IMR-90 (cell line): ENCODE measurements at regions not wholly inside any gene's neighbourhood (a gene's known extent, or its start where the extent isn't known, plus 50 kb on each side); places are given as distances from the start of the nearest gene placed in this dataset.

Experiments used
- ATAC-seq: fragments of 200-7000 bp; cut with Tn5 transposase; 2 replicates; pipeline ENCODE4 v1.9.1; 2020; ENCODE audit warnings: low read depth, mild to moderate bottlenecking, moderate library complexity
- BruUV-seq: library from RNA; stranded (reverse); fragments of 400-500 nt; replicated peaks from 2 replicates; lab custom pipeline; 2021; lab: Mats Ljungman, UMichigan
- CTCF ChIA-PET: fragments of 300-600 bp; formaldehyde crosslinking; extraction: SDS; loops from one replicate; lab custom pipeline; 2021; ENCODE audit warnings: antibody characterized with exemption; lab: Yijun Ruan, JAX
- POLR2A ChIA-PET: fragments of 300-600 bp; sonication (Branson Sonifier 250); formaldehyde crosslinking; loops from one replicate; lab custom pipeline; 2022; ENCODE audit warnings: antibody characterized with exemption; ENCODE audit not compliant: unreplicated experiment; lab: Charles Lee
- DNase-seq: peaks from one replicate; pipeline ENCODE4 v3.0.0; 2013
- H2AFZ ChIP-seq: replicated peaks from 2 replicates; pipeline ENCODE3; 2013; ENCODE audit warnings: low read length, mild to moderate bottlenecking; ENCODE audit not compliant: poor library complexity
- H2AK5ac ChIP-seq: 2 replicates; pipeline ENCODE4 v1.6.1; 2013; ENCODE audit warnings: low read depth, low read length, inconsistent platforms
- H2AK9ac ChIP-seq: replicated peaks from 2 replicates; pipeline ENCODE3; 2013; ENCODE audit warnings: mild to moderate bottlenecking, low read depth, low read length, moderate library complexity; ENCODE audit not compliant: poor library complexity
- H2BK120ac ChIP-seq: 2 replicates; pipeline ENCODE4 v1.6.1; 2013; ENCODE audit warnings: low read depth, low read length, inconsistent platforms
- H2BK15ac ChIP-seq: 3 replicates; pipeline ENCODE4 v1.6.1; 2013; ENCODE audit warnings: low read depth, low read length, inconsistent platforms
- H2BK20ac ChIP-seq: 2 replicates; pipeline ENCODE4 v1.6.1; 2013; ENCODE audit warnings: low read depth, mild to moderate bottlenecking, inconsistent platforms, low read length, moderate library complexity
- H2BK5ac ChIP-seq: 2 replicates; pipeline ENCODE4 v1.6.1; 2013; ENCODE audit warnings: mild to moderate bottlenecking, low read depth, low read length, inconsistent platforms; ENCODE audit not compliant: poor library complexity, severe bottlenecking
- H3K14ac ChIP-seq: replicated peaks from 2 replicates; pipeline ENCODE4 v1.6.1; 2013; ENCODE audit warnings: low read depth, low read length, inconsistent platforms
- H3K18ac ChIP-seq: 2 replicates; pipeline ENCODE4 v1.6.1; 2013; ENCODE audit warnings: low read depth, low read length, control low read depth
- H3K23ac ChIP-seq: 2 replicates; pipeline ENCODE4 v1.6.1; 2013; ENCODE audit warnings: low read depth, low read length, inconsistent platforms
- H3K27ac ChIP-seq: 2 replicates; pipeline ENCODE4 v1.5.1; 2013; ENCODE audit warnings: mild to moderate bottlenecking, control low read depth, low read length; ENCODE audit not compliant: insufficient read depth
- H3K27me3 ChIP-seq: 2 replicates; pipeline ENCODE4 v1.6.1; 2013; ENCODE audit warnings: low read length; ENCODE audit not compliant: control insufficient read depth, insufficient read depth
- H3K36me3 ChIP-seq: 2 replicates; pipeline ENCODE4 v1.6.1; 2013; ENCODE audit warnings: low read length, mixed read lengths; ENCODE audit not compliant: control insufficient read depth, insufficient read depth
- H3K4ac ChIP-seq: 2 replicates; pipeline ENCODE4 v1.6.1; 2013; ENCODE audit warnings: low read depth, low read length, inconsistent platforms
- H3K4me1 ChIP-seq: 2 replicates; pipeline ENCODE4 v1.6.1; 2013; ENCODE audit warnings: low read length, mixed read lengths; ENCODE audit not compliant: control insufficient read depth, insufficient read depth
- H3K4me2 ChIP-seq: 2 replicates; pipeline ENCODE4 v1.6.1; 2013; ENCODE audit warnings: low read depth, mild to moderate bottlenecking, control low read depth, low read length, moderate library complexity
- H3K4me3 ChIP-seq: 2 replicates; pipeline ENCODE4 v1.5.1; 2013; ENCODE audit warnings: low read depth, mild to moderate bottlenecking, control low read depth, low read length, moderate library complexity; ENCODE audit not compliant: insufficient read depth
- H3K56ac ChIP-seq: 2 replicates; pipeline ENCODE4 v1.6.1; 2013; ENCODE audit warnings: low read length, inconsistent platforms; ENCODE audit not compliant: insufficient read depth; ENCODE audit errors: extremely low read depth
- H3K79me1 ChIP-seq, 2 experiments: 2 replicates each; pipeline ENCODE4 v1.6.1; 2013; ENCODE audit warnings: low read length in 2 of 2, inconsistent platforms in 1 of 2, low read depth in 1 of 2
- H3K9ac ChIP-seq: 2 replicates; pipeline ENCODE4 v1.6.1; 2013; ENCODE audit warnings: low read depth, low read length, control low read depth
- H3K9me1 ChIP-seq: 2 replicates; pipeline ENCODE4 v1.6.1; 2013; ENCODE audit warnings: low read length, inconsistent platforms; ENCODE audit not compliant: insufficient read depth
- H3K9me3 ChIP-seq: 2 replicates; pipeline ENCODE4 v1.6.1; 2013; ENCODE audit warnings: low read length; ENCODE audit not compliant: control insufficient read depth, insufficient read depth
- H4K20me1 ChIP-seq: 2 replicates; pipeline ENCODE4 v1.6.1; 2013; ENCODE audit warnings: low read length, inconsistent platforms; ENCODE audit not compliant: insufficient read depth
- H4K5ac ChIP-seq: 2 replicates; pipeline ENCODE4 v1.6.1; 2013; ENCODE audit warnings: mild to moderate bottlenecking, low read depth, low read length, control low read depth
- H4K8ac ChIP-seq, 2 experiments: 2 replicates each; pipeline ENCODE4 v1.6.1; 2013; ENCODE audit warnings: low read depth in 2 of 2, low read length in 2 of 2, control low read depth in 1 of 2, inconsistent platforms in 1 of 2
- H4K91ac ChIP-seq: 2 replicates; pipeline ENCODE4 v1.6.1; 2013; ENCODE audit warnings: low read depth, low read length, inconsistent platforms; ENCODE audit not compliant: insufficient read depth
- BHLHE40 ChIP-seq: fragments of 150-350 bp; IDR thresholded peaks from 2 replicates; pipeline ENCODE4 v1.6.1; 2016; ENCODE audit warnings: mild to moderate bottlenecking, low read depth, low read length
- FOS ChIP-seq: fragments of 150-350 bp; IDR thresholded peaks from 2 replicates; pipeline ENCODE4 v1.6.1; 2016; ENCODE audit warnings: low read depth, low read length
- MAFK ChIP-seq: IDR thresholded peaks from 2 replicates; pipeline ENCODE4 v1.6.1; 2012; ENCODE audit warnings: low read depth, low read length, improper control_type of control experiment
- MAZ ChIP-seq: IDR thresholded peaks from 2 replicates; pipeline ENCODE4 v1.6.1; 2012; ENCODE audit warnings: low read depth, mild to moderate bottlenecking, low read length, improper control_type of control experiment, moderate library complexity, borderline replicate concordance
- MXI1 ChIP-seq: IDR thresholded peaks from 2 replicates; pipeline ENCODE4 v1.6.1; 2012; ENCODE audit warnings: low read depth, mild to moderate bottlenecking, low read length, moderate library complexity, borderline replicate concordance
- NFE2L2 ChIP-seq: fragments of 150-350 bp; IDR thresholded peaks from 2 replicates; pipeline ENCODE4 v1.6.1; 2016; ENCODE audit warnings: low read depth, mild to moderate bottlenecking, low read length
- POLR2A ChIP-seq: IDR thresholded peaks from 2 replicates; pipeline ENCODE4 v1.6.1; 2012; ENCODE audit warnings: mild to moderate bottlenecking, low read depth, low read length
- RCOR1 ChIP-seq: IDR thresholded peaks from 2 replicates; pipeline ENCODE4 v1.6.1; 2012; ENCODE audit warnings: mild to moderate bottlenecking, low read length, improper control_type of control experiment; ENCODE audit not compliant: insufficient replicate concordance
- SMC3 ChIP-seq: fragments of 150-350 bp; IDR thresholded peaks from 2 replicates; pipeline ENCODE4 v1.6.1; 2016; ENCODE audit warnings: low read depth, mild to moderate bottlenecking, antibody characterized with exemption, low read length, moderate library complexity
- WGBS, 2 experiments: methylation state at CpG; one replicate each; pipeline versions ENCODE4 v1.1.5 to v1.1.7; 2013; ENCODE audit warnings: missing lambda C conversion rate in 2 of 2; ENCODE audit not compliant: insufficient read length in 1 of 2; ENCODE audit errors: extremely low coverage in 2 of 2; 5-methylcytosine and 5-hydroxymethylcytosine counted together
- dilution Hi-C: fragments of 300-500 bp; cut with HindIII; formaldehyde crosslinking; loops from one replicate; pipeline ENCODE4 v1.14.3; 2018; ENCODE audit warnings: low sequenced_read_pairs; ENCODE audit not compliant: unreplicated experiment
- in situ Hi-C: fragments of 300-500 bp; cut with MboI; formaldehyde crosslinking; loops from 3 replicates; pipeline ENCODE4 v1.14.3; 2019; ENCODE audit warnings: low sequenced_read_pairs, inconsistent platforms, mixed read lengths
- intact Hi-C: fragments of 100-400 bp; cut with micrococcal nuclease; formaldehyde crosslinking; loops from 2 replicates; pipeline ENCODE4 v1.10.0; 2022
- TF ChIP-seq, protein P1 (sequence below): fragments of 150-350 bp; IDR thresholded peaks from 2 replicates; pipeline ENCODE4 v1.6.1; 2017; ENCODE audit warnings: mild to moderate bottlenecking, antibody characterized with exemption, low read length, low read depth
- TF ChIP-seq, protein P2 (sequence below): conservative IDR thresholded peaks from 2 replicates; pipeline ENCODE4 v1.5.1; 2012; ENCODE audit warnings: mild to moderate bottlenecking, low read depth, low read length, improper control_type of control experiment

DNA sequence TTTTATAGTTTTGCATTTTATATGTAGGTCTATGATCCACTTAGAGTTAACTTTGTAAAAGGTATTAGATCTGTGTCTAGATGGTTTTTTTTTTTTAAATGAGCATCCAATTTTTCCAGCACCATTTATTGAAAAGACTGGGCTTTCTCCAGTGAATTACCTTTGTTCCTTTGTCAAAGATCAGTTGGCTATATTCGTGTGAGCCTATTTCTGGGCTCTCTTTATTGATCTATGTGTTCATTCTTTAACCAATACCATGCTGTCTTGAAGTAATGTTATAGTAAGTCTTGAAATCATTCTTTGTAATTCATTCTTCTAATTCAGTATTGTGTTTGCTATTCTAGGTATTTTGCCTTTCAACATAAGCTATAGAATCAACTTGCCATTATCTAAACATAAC lies 165.4 kb upstream of the ARPP21 start:
- H4K8ac ChIP-seq: no peak overlapping the region
- H3K79me1 ChIP-seq: no peaks in the 10 kb centered on the region
- CTCF ChIA-PET: no interaction called here
- H3K9ac ChIP-seq: no peak overlapping the region
- H2AK5ac ChIP-seq: no peak overlapping the region
- no CpG with 5 or more reads among the region's 1 CpG for WGBS, 2 experiments
- no peak overlapping the region for H3K27ac ChIP-seq
- H4K20me1 ChIP-seq: no peaks in the 10 kb centered on the region
- H3K18ac ChIP-seq: no peak overlapping the region
- no peak overlapping the region for H3K4me2 ChIP-seq
- in situ Hi-C loops (no loop called here), dilution Hi-C loops (no loop called here), intact Hi-C loops (no loop called here)
- BruUV-seq: no TSS peak
- H2AK9ac ChIP-seq: no peak overlapping the region
- no peak overlapping the region for H2BK15ac ChIP-seq
- no peaks in the 10 kb centered on the region for H3K27me3 ChIP-seq
- ATAC-seq (no peak), DNase-seq (no peak)
- H2AFZ ChIP-seq: no peak overlapping the region
- H4K5ac ChIP-seq: no peak overlapping the region
- no peaks in the 10 kb centered on the region for H3K36me3 ChIP-seq
- H3K23ac ChIP-seq: no peak overlapping the region
- no peak overlapping the region for H2BK120ac ChIP-seq
- no peak for TF ChIP-seq POLR2A
- TF ChIP-seq MXI1: no peak
- no peak for TF ChIP-seq NFE2L2
- no peak for TF ChIP-seq BHLHE40
- TF ChIP-seq, protein P1, sequence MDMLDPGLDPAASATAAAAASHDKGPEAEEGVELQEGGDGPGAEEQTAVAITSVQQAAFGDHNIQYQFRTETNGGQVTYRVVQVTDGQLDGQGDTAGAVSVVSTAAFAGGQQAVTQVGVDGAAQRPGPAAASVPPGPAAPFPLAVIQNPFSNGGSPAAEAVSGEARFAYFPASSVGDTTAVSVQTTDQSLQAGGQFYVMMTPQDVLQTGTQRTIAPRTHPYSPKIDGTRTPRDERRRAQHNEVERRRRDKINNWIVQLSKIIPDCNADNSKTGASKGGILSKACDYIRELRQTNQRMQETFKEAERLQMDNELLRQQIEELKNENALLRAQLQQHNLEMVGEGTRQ: no peak
- no peak for TF ChIP-seq RCOR1
- TF ChIP-seq FOS: no peak
- TF ChIP-seq MAZ: no peak
- TF ChIP-seq MAFK: no peak
- TF ChIP-seq, protein P2, sequence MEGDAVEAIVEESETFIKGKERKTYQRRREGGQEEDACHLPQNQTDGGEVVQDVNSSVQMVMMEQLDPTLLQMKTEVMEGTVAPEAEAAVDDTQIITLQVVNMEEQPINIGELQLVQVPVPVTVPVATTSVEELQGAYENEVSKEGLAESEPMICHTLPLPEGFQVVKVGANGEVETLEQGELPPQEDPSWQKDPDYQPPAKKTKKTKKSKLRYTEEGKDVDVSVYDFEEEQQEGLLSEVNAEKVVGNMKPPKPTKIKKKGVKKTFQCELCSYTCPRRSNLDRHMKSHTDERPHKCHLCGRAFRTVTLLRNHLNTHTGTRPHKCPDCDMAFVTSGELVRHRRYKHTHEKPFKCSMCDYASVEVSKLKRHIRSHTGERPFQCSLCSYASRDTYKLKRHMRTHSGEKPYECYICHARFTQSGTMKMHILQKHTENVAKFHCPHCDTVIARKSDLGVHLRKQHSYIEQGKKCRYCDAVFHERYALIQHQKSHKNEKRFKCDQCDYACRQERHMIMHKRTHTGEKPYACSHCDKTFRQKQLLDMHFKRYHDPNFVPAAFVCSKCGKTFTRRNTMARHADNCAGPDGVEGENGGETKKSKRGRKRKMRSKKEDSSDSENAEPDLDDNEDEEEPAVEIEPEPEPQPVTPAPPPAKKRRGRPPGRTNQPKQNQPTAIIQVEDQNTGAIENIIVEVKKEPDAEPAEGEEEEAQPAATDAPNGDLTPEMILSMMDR: no peak
- TF ChIP-seq SMC3: no peak
- H3K4ac ChIP-seq: no peak overlapping the region
- no peak overlapping the region for H2BK20ac ChIP-seq
- H3K9me3 ChIP-seq: peaks cover 2% of the 10 kb centered on the region; the same call in 1 of the 2 replicates
- POLR2A ChIA-PET: no interaction called here
- no peak overlapping the region for H2BK5ac ChIP-seq
- no peak overlapping the region for H3K56ac ChIP-seq
- no peaks in the 10 kb centered on the region for H3K4me1 ChIP-seq
- no peak overlapping the region for H3K14ac ChIP-seq
- H3K4me3 ChIP-seq: no peak overlapping the region
- no peak overlapping the region for H4K91ac ChIP-seq
- H3K9me1 ChIP-seq: no peaks in the 10 kb centered on the region
